Activated CD4-positive, alpha-beta T cell treated with anti-CD3 and anti-CD28 coated beads for 24 hours (primary cell): ENCODE measurements at regions not wholly inside any gene's neighbourhood (a gene's known extent, or its start where the extent isn't known, plus 50 kb on each side); places are given as distances from the start of the nearest gene placed in this dataset.

Source experiments
- DNase-seq, 2 donors: peaks; one replicate each; pipeline ENCODE4 v3.0.0-alpha.2; 2020; ENCODE audit warnings: low read depth in 2 of 2

GRCh38 chr4:11495291-11495690 lies 66.6 kb upstream of the HS3ST1 start:
- DNase-seq = no peak

- no peak for DNase-seq
Observed at GRCh38 chr4:11494232-11494631, 65.5 kb upstream of the HS3ST1 start.

DNA sequence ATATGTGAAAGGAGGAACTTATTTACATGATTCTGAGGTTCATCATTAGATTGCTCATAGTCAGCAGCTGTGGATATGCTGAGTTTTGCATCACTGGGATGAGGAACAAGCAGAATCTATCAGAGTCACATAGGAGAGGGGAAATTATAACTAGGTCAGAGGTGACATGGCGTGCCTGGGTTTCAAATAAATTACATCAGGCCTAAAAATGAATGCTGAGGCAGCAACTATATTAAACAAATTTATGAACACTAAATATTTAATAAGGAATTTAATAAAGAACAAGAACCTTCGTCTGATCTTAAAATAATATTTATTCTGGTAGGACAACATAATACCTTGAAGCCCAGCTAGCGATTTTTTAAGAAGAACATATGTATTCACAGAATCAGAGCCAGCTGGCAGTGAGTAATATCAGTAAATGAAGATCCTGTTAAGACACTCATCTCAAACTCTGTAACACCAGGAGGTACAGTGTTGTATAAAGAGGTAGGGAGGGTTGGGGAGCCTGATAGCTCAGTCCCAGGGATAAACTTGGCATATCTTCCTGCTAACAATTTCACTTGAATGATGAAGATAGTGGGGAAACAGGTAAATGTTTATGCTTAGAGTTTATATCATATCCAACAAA lies 60.9 kb upstream of the HS3ST1 start:
- DNase-seq = no peak

DNA sequence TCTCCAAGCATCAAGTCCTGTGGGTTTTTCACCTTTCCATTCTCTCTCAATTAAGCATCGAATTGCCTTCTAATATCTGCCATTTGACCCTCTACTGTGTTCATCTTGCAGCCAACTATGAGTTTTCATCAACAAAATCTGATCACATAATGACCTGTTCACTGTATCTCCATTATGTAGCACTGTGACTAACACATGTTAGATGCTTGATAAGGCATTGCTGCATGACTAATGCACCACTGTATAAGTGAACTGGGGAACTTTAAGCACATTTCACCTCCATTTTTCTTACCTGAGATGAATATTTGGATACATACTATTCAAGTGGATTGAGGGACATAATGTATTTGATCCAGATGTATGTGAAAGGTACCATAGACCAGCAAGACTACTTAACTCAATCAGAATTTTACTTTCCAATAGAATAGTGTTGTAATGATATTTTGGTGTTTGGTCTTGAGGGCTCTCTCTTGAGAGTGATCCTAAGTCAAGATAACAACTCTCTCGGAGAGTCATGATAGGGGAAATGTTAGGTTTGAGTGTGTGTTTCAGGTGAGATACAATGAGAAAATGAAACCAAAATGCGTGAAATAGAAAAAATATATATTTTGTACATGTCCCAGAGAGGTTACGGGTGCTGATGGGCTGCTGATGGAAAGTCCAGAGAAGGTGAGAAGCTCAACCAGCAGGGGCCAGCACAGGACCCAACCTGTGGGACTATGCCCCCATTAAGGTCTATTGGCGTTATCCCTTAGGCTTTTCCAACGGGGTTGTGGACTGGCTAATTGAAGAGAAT lies 60.2 kb upstream of the HS3ST1 start:
- DNase-seq = no peak

- no peak for DNase-seq
Observed at GRCh38 chr4:11487868-11488544, 59.3 kb upstream of the HS3ST1 start.

DNA sequence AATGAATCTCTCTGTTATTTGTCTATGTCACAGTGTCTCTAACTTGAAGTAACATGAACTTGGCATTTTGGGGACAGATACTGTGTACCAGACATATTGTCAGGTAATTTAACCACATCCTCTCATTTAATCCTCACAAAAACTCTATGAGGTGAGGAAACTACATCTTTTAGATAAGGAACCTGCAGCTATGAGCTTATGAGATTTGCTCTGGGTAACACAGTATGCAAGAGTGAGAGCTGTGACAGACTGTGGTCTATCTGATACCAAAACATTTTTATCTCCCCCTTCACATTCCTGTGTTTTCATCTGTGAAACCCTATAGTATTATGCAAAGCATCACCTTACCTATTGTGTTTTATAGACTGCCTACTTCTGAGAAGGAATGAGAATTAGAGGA lies 58.4 kb upstream of the HS3ST1 start:
- DNase-seq = no peak

GRCh38 chr4:11485926-11486325 lies 57.2 kb upstream of the HS3ST1 start:
- DNase-seq = no peak

DNA sequence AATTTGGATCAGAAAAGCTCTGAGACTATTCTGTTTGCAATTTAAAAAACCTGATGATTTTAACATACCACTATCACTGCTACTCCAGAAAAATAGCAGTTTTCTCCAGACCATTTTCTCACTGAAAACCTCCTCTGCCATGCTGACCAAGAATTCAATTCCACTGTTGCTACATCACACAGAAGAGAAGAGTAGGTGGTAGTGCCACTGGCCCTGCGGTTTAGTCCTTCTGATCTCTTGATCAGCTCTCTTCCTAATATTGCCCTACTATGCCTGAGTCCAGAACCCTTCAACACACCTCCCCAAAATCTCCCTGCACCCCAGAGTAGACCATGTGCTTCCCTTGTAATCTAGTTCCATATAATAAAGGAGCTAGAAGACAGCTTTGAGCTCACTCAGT lies 55.8 kb upstream of the HS3ST1 start:
- DNase-seq = no peak

GRCh38 chr4:11483046-11483445 lies 54.4 kb upstream of the HS3ST1 start:
- no peak for DNase-seq

GRCh38 chr4:11480683-11481082 lies 52.0 kb upstream of the HS3ST1 start:
- no peak for DNase-seq
